Kidney (tissue), 13 donors: ENCODE measurements at regions not wholly inside any gene's neighbourhood (a gene's known extent, or its start where the extent isn't known, plus 50 kb on each side); places are given as distances from the start of the nearest gene placed in this dataset.

ENCODE experiments used
- DNase-seq, 5 donors: peaks; one replicate each; pipeline ENCODE4 v3.0.0-alpha.2; 2013 to 2020
- FAIRE-seq: peaks from 2 replicates; lab custom pipeline; 2012; peaks lifted over from hg19 to GRCh38; lab: Jason Lieb, UNC
- H3K27ac ChIP-seq, 2 donors: one replicate each; pipeline ENCODE4 v1.7.0; 2013; ENCODE audit warnings: low read depth in 2 of 2, low read length in 2 of 2, inconsistent platforms in 1 of 2
- H3K27me3 ChIP-seq: one replicate; pipeline ENCODE4 v1.7.1; 2013; ENCODE audit warnings: low read length, inconsistent platforms; ENCODE audit not compliant: control insufficient read depth, insufficient read depth
- H3K36me3 ChIP-seq, 3 donors: one replicate each; pipeline versions ENCODE4 v1.7.0 to v1.7.1; 2013; ENCODE audit warnings: low read length in 3 of 3, control low read depth in 1 of 3, inconsistent platforms in 1 of 3; ENCODE audit not compliant: insufficient read depth in 3 of 3, control insufficient read depth in 2 of 3
- H3K4me1 ChIP-seq, 3 donors: one replicate each; pipeline versions ENCODE4 v1.7.0 to v1.7.1; 2013; ENCODE audit warnings: low read length in 3 of 3, inconsistent platforms in 1 of 3, low read depth in 1 of 3; ENCODE audit not compliant: control insufficient read depth in 2 of 3, insufficient read depth in 2 of 3
- H3K4me3 ChIP-seq, 3 donors: one replicate each; pipeline versions ENCODE4 v1.7.0 to v1.8.1; 2013; ENCODE audit warnings: low read length in 3 of 3, control low read depth in 1 of 3, inconsistent platforms in 1 of 3
- H3K9ac ChIP-seq, 3 donors: one replicate each; pipeline versions ENCODE4 v1.7.0 to v1.7.1; 2013; ENCODE audit warnings: low read length in 3 of 3, control low read depth in 1 of 3, inconsistent platforms in 1 of 3
- H3K9me3 ChIP-seq, 3 donors: one replicate each; pipeline versions ENCODE4 v1.7.0 to v1.7.1; 2013; ENCODE audit warnings: low read length in 3 of 3, control low read depth in 1 of 3, inconsistent platforms in 1 of 3; ENCODE audit not compliant: control insufficient read depth in 2 of 3, insufficient read depth in 1 of 3
- intact Hi-C: fragments of 100-400 bp; cut with DNase I; formaldehyde crosslinking; loops from one replicate; pipeline ENCODE4 v1.11.1; 2022
- TF ChIP-seq, protein P1 (sequence below): IDR thresholded peaks from 3 replicates; pipeline ENCODE4 v1.5.1; 2012; ENCODE audit warnings: mild to moderate bottlenecking, moderate library complexity, borderline replicate concordance; ENCODE audit not compliant: insufficient read depth; ENCODE audit errors: extremely low read depth
- donor health status: control.
- donor health status: control.
- donor health status: control.
- donor health status: control.
- donor health status: control.
- donor health status: DM: yes; HTN: yes; CAD: no.
- donor health status: Normal renal cell carcinoma (clear cell type).

DNA sequence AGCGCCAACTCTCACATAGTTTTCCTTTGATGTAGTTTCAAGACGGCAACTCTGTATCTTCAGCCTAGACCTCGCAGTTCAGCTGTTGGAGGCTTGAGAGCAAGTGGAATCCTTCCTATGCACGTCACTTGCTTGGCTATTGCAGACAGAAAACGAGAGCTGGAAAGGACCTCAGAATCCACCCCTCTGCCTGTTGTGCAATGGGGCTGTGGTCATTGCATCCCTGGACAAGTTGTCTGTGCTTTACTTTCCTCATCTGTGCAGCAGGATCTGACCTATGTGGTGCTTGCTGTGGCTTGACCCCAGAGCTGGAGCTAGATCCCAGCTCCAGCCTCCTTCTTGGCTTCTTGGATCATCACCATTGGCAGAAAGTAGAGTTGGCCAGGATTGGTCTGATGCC is 50.0 kb upstream of the IGSF21 start:
- FAIRE-seq: no peak
- no peaks in the 10 kb centered on the region for H3K4me1 ChIP-seq
- H3K27ac ChIP-seq: no peak overlapping the region
- no peaks in the 10 kb centered on the region for H3K36me3 ChIP-seq
- peaks cover 2% of the 10 kb centered on the region for H3K27me3 ChIP-seq
- peaks cover 0 to 7% (median 0%) of the 10 kb centered on the region in 3 donors for H3K9me3 ChIP-seq
- H3K4me3 ChIP-seq: no peak overlapping the region
- intact Hi-C loops: no loop called here
- no peak for DNase-seq
- TF ChIP-seq, protein P1, sequence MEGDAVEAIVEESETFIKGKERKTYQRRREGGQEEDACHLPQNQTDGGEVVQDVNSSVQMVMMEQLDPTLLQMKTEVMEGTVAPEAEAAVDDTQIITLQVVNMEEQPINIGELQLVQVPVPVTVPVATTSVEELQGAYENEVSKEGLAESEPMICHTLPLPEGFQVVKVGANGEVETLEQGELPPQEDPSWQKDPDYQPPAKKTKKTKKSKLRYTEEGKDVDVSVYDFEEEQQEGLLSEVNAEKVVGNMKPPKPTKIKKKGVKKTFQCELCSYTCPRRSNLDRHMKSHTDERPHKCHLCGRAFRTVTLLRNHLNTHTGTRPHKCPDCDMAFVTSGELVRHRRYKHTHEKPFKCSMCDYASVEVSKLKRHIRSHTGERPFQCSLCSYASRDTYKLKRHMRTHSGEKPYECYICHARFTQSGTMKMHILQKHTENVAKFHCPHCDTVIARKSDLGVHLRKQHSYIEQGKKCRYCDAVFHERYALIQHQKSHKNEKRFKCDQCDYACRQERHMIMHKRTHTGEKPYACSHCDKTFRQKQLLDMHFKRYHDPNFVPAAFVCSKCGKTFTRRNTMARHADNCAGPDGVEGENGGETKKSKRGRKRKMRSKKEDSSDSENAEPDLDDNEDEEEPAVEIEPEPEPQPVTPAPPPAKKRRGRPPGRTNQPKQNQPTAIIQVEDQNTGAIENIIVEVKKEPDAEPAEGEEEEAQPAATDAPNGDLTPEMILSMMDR: no peak
- H3K9ac ChIP-seq: no peak overlapping the region
